GM23248 (cell line): ENCODE measurements at regions not wholly inside any gene's neighbourhood (a gene's known extent, or its start where the extent isn't known, plus 50 kb on each side); places are given as distances from the start of the nearest gene placed in this dataset.

Experiments used
- EZH2 ChIP-seq: fragments of 200-600 bp; sonication (generic); IDR thresholded peaks from 2 replicates; pipeline ENCODE4 v1.6.1; 2018; ENCODE audit warnings: antibody characterized with exemption, mild to moderate bottlenecking; ENCODE audit not compliant: insufficient read depth, poor library complexity, severe bottlenecking
- EZH2phosphoT487 ChIP-seq: fragments of 200-600 bp; sonication (generic); IDR thresholded peaks from 2 replicates; pipeline ENCODE4 v1.6.1; 2018; ENCODE audit warnings: antibody characterized with exemption, moderate library complexity, mild to moderate bottlenecking, low read depth; ENCODE audit not compliant: insufficient read depth

GRCh38 chr3:55332176-55332575 is 154.9 kb downstream of the WNT5A start:
- TF ChIP-seq EZH2 (no peak), EZH2phosphoT487 (no peak)
